Tibial nerve (tissue), 4 donors: ENCODE measurements at regions not wholly inside any gene's neighbourhood (a gene's known extent, or its start where the extent isn't known, plus 50 kb on each side); places are given as distances from the start of the nearest gene placed in this dataset.
"Not testable (repeated sequence)": the region's sequence is repeated elsewhere in the genome, so short reads cannot be mapped to it uniquely, and the experiment has no call there.

Experiments used
- DNase-seq, 2 donors: peaks; one replicate each; pipeline ENCODE4 v3.0.0-alpha.2; 2019; ENCODE audit warnings: low spot score in 2 of 2
- H3K27ac ChIP-seq, 4 donors: fragments of 200-600 bp; sonication (generic) in 3 of 4; one replicate each; pipeline ENCODE4 v1.5.1; 2017 to 2019; ENCODE audit warnings: mild to moderate bottlenecking in 1 of 4
- H3K27me3 ChIP-seq, 2 donors: fragments of 200-600 bp; sonication (generic) in 1 of 2; one replicate each; pipeline versions ENCODE4 v1.5.1 to v1.6.0; 2017 to 2019
- H3K36me3 ChIP-seq, 3 donors: fragments of 200-600 bp; sonication (generic); one replicate each; pipeline ENCODE4 v1.5.1; 2018 to 2019
- H3K4me1 ChIP-seq, 4 donors: fragments of 200-600 bp; sonication (generic) in 3 of 4; one replicate each; pipeline ENCODE4 v1.5.1; 2017 to 2019
- H3K4me3 ChIP-seq, 4 donors: fragments of 200-600 bp; sonication (generic) in 3 of 4; one replicate each; pipeline ENCODE4 v1.5.1; 2017 to 2019; ENCODE audit warnings: mild to moderate bottlenecking in 1 of 4, moderate library complexity in 1 of 4
- H3K9me3 ChIP-seq, 4 donors: fragments of 200-600 bp; sonication (generic) in 3 of 4; one replicate each; pipeline ENCODE4 v1.5.1; 2017 to 2019
- CTCF ChIP-seq, 5 experiments: fragments of 200-600 bp in 3 of 5; fragments of 450-650 bp in 2 of 5; sonication (generic) in 3 of 5; IDR thresholded peaks; one replicate each; pipeline ENCODE4 v1.5.1; 2016 to 2019; ENCODE audit warnings: antibody characterized with exemption in 5 of 5, mild to moderate bottlenecking in 3 of 5, moderate library complexity in 2 of 5
- EP300 ChIP-seq, 2 donors: sonication (generic); formaldehyde crosslinking; IDR thresholded peaks; one replicate each; pipeline ENCODE4 v1.6.1; 2017; ENCODE audit warnings: antibody characterized with exemption in 2 of 2, mild to moderate bottlenecking in 1 of 2
- POLR2A ChIP-seq, 2 donors: fragments of 450-650 bp; IDR thresholded peaks; one replicate each; pipeline ENCODE4 v1.6.1; 2017; ENCODE audit warnings: antibody characterized with exemption in 2 of 2, mild to moderate bottlenecking in 2 of 2, moderate library complexity in 2 of 2
- WGBS, 2 donors: methylation state at CpG; one replicate each; pipeline ENCODE4 v1.1.5; 2018; 5-methylcytosine and 5-hydroxymethylcytosine counted together

GRCh38 chr1:200288226-200288625 lies 121.6 kb downstream of the ZNF281 start:
- Histone ChIP-seq H3K9me3 (no peaks in the 10 kb centered on the region), H3K36me3 (no peaks in the 10 kb centered on the region), H3K27me3 (no peaks in the 10 kb centered on the region), H3K27ac (no peak overlapping the region), H3K4me1 (no peaks in the 10 kb centered on the region), H3K4me3 (no peak overlapping the region)
- no peak for DNase-seq
- 86 to 88% methylated on average over 5 of the region's 5 CpGs for WGBS, 2 donors
- TF ChIP-seq POLR2A (IDR thresholded peaks at IDR 0.05) (no peak), EP300 (IDR thresholded peaks at IDR 0.05) (no peak), CTCF (IDR thresholded peaks at IDR 0.05) (no peak)

- DNase-seq, H3K9me3 ChIP-seq, H3K36me3 ChIP-seq, H3K27ac ChIP-seq, H3K4me3 ChIP-seq, H3K4me1 ChIP-seq, H3K27me3 ChIP-seq: not testable (repeated sequence)
- WGBS, 2 donors = 93 to 94% methylated on average over 5 of the region's 5 CpGs
Measured at GRCh38 chr1:200284236-200284635, 125.6 kb downstream of the ZNF281 start.

DNA sequence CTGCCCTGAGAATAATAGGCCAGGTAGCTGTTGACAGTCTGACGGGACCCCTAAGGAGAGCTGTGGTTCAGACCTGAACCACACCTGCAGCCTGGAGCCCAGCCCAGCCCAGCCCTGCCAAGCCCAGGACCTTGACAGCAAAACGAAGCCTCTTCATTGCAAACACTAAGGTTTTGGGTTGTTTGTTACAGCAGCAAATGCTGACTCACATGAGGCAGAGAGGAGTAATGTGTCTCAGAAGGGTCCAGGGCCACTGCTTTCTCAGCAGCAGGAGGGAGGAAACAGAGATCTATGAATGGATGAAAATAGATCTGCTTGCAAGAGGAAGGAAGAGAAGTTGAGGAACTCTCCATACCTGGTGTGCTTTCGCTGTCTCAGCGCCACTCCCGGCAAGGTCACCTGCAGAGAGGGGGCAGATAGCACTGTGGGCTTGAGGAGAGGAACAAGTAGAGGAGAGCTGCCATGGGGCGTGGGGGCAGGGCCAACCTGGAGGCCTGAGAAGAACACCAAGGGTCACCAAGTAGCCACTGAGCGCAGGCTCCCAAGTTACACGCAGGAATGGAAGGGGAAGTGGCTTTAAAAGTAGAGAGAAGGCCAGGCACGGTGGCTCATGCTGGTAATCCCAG lies 127.2 kb downstream of the ZNF281 start:
- Histone ChIP-seq H3K4me3 (no peak overlapping the region), H3K4me1 (no peaks in the 10 kb centered on the region), H3K9me3 (no peaks in the 10 kb centered on the region), H3K27me3 (no peaks in the 10 kb centered on the region), H3K36me3 (no peaks in the 10 kb centered on the region), H3K27ac (no peak overlapping the region)
- DNase-seq = no peak
- 86% methylated on average over 9 of the region's 9 CpGs for WGBS, 2 donors
- TF ChIP-seq POLR2A (IDR thresholded peaks at IDR 0.05) (no peak), EP300 (IDR thresholded peaks at IDR 0.05) (no peak), CTCF (IDR thresholded peaks at IDR 0.05) (no peak)

DNA sequence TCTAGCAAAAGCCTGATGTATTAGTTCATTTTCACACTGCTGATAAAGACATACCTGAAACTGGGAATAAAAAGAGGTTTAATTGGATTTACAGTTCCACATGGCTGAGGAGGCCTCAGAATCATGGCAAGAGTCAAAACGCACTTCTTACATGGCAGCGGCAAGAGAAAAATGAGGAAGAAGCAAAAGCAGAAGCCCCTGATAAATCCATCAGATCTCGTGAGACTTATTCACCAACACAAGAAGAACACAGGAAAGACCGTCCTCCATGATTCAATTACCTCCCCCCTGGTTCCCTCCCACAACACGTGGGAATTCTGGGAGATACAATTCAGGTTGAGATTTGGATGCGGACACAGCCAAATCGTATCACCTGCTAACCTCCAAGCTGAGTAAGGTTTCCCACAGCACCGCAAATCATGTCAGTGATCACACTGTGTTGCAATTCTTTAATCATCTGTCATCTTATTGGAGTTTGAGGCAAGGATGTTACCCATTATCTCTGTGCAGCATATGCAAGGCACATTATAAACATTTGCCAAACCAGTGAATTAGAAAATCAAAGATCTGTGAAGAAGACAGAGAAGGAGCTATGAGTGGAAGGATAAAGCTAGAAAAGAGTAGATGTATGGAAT lies 128.5 kb downstream of the ZNF281 start:
- Histone ChIP-seq H3K4me3 (no peak overlapping the region), H3K27me3 (no peaks in the 10 kb centered on the region), H3K9me3 (no peaks in the 10 kb centered on the region), H3K36me3 (no peaks in the 10 kb centered on the region), H3K27ac (no peak overlapping the region), H3K4me1 (no peaks in the 10 kb centered on the region)
- TF ChIP-seq POLR2A (IDR thresholded peaks at IDR 0.05) = no peak
- TF ChIP-seq EP300 (IDR thresholded peaks at IDR 0.05) = no peak
- no peak for TF ChIP-seq CTCF (IDR thresholded peaks at IDR 0.05)
- 87 to 91% methylated on average over 8 of the region's 8 CpGs for WGBS, 2 donors
- DNase-seq = no peak

DNA sequence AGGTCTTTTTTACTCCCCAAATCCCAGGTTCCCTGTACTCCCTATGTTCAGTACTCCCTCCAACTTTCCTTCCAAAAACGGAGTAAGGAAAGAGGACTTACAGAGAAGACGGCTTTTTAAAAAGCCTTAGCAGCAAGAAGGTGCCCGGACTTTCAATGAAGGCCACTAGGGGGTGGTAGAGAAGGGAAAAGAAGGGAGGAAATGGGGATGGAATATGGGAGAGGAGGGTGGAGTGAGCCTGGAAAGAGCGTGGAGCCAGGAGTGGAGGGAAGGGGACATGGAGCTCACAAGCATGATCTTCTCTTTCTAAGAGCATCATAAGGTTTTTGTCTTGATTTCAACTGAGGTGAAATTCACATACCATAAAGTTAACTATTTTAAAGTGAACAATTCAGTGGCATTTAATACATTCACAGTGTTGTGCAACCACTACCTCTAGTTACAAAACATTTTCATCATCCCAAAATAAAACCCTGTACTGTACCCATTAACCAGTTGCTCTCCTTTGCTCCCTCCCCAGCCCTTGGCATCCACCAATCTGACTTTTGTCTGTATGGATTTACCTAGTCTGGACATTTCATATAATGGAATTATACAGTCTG lies 129.9 kb downstream of the ZNF281 start:
- Histone ChIP-seq H3K36me3 (no peaks in the 10 kb centered on the region), H3K27ac (no peak overlapping the region), H3K9me3 (no peaks in the 10 kb centered on the region), H3K27me3 (no peaks in the 10 kb centered on the region), H3K4me1 (no peaks in the 10 kb centered on the region), H3K4me3 (no peak overlapping the region)
- WGBS, 2 donors = 24 to 30% methylated on average over 4 of the region's 4 CpGs
- DNase-seq = peak in 1 of 2 donors; percentile 37
- TF ChIP-seq POLR2A (IDR thresholded peaks at IDR 0.05) (no peak), EP300 (IDR thresholded peaks at IDR 0.05) (no peak), CTCF (IDR thresholded peaks at IDR 0.05) (peak; percentile 28 to 60 (median 47))
